ENCODE measurements at regions not wholly inside any gene's neighbourhood (a gene's known extent, or its start where the extent isn't known, plus 50 kb on each side); places are given as distances from the start of the nearest gene placed in this dataset.
A peak's percentile ranks its signal among the peaks of the same experiment; 100 is the strongest.
"Not testable (repeated sequence)": the region's sequence is repeated elsewhere in the genome, so short reads cannot be mapped to it uniquely, and the experiment has no call there.

- Histone ChIP-seq H3K4me3 (ENCODE audit: low read length) (no peak overlapping the region), H3K36me3 (ENCODE audit: control insufficient read depth, insufficient read depth, low read length) (no peaks in the 10 kb centered on the region), H3K27ac (ENCODE audit: low read length) (peak overlapping the region; percentile 48), H3K9me3 (replicated peaks; ENCODE audit: control insufficient read depth, low read depth, low read length) (peaks cover 4% of the 10 kb centered on the region), H3K27me3 (ENCODE audit: control insufficient read depth, insufficient read depth, low read length) (no peaks in the 10 kb centered on the region), H3K4me1 (ENCODE audit: control insufficient read depth, insufficient read depth, low read length) (peaks cover 28% of the 10 kb centered on the region)
- DNase-seq = no peak
Measured at GRCh38 chr10:31668326-31668725, 260.3 kb downstream of the ARHGAP12 start.

- WGBS (ENCODE audit: insufficient coverage) = 100% methylated on average over 1 of the region's 3 CpGs
- H3K4me3 ChIP-seq (ENCODE audit: low read length); H3K9me3 ChIP-seq (replicated peaks; ENCODE audit: control insufficient read depth, low read depth, low read length); H3K36me3 ChIP-seq (ENCODE audit: control insufficient read depth, insufficient read depth, low read length); DNase-seq; H3K27me3 ChIP-seq (ENCODE audit: control insufficient read depth, insufficient read depth, low read length): not testable (repeated sequence)
- H3K27ac ChIP-seq (ENCODE audit: low read length) = peak overlapping the region; percentile 31
- H3K4me1 ChIP-seq (ENCODE audit: control insufficient read depth, insufficient read depth, low read length) = peaks cover 28% of the 10 kb centered on the region
Measured at GRCh38 chr10:31665764-31666279, 262.8 kb downstream of the ARHGAP12 start.

- 57% methylated on average over 3 of the region's 5 CpGs for WGBS (ENCODE audit: insufficient coverage)
Measured at GRCh38 chr10:31664803-31665202, 263.8 kb downstream of the ARHGAP12 start.

GRCh38 chr10:31664071-31664470 is 264.6 kb downstream of the ARHGAP12 start:
- H3K27ac ChIP-seq (ENCODE audit: low read length) = peak overlapping the region; percentile 49

More at GRCh38 chr10:31664803-31665202, 263.8 kb downstream of the ARHGAP12 start:
- Histone ChIP-seq H3K9me3 (replicated peaks; ENCODE audit: control insufficient read depth, low read depth, low read length) (no peaks in the 10 kb centered on the region), H3K27me3 (ENCODE audit: control insufficient read depth, insufficient read depth, low read length) (no peaks in the 10 kb centered on the region), H3K27ac (ENCODE audit: low read length) (peak overlapping the region; percentile 49), H3K4me1 (ENCODE audit: control insufficient read depth, insufficient read depth, low read length) (peaks cover 33% of the 10 kb centered on the region), H3K4me3 (ENCODE audit: low read length) (no peak overlapping the region), H3K36me3 (ENCODE audit: control insufficient read depth, insufficient read depth, low read length) (no peaks in the 10 kb centered on the region)
- DNase-seq = peak; percentile 92

GRCh38 chr10:31660300-31660699 is 268.3 kb downstream of the ARHGAP12 start:
- Histone ChIP-seq H3K4me3 (ENCODE audit: low read length) (no peak overlapping the region), H3K27ac (ENCODE audit: low read length) (no peak overlapping the region), H3K27me3 (ENCODE audit: control insufficient read depth, insufficient read depth, low read length) (no peaks in the 10 kb centered on the region), H3K9me3 (replicated peaks; ENCODE audit: control insufficient read depth, low read depth, low read length) (no peaks in the 10 kb centered on the region), H3K36me3 (ENCODE audit: control insufficient read depth, insufficient read depth, low read length) (no peaks in the 10 kb centered on the region), H3K4me1 (ENCODE audit: control insufficient read depth, insufficient read depth, low read length) (peaks cover 19% of the 10 kb centered on the region)
- 50% methylated on average over 5 of the region's 7 CpGs for WGBS (ENCODE audit: insufficient coverage)
- DNase-seq = peak; percentile 18

More at GRCh38 chr10:31664071-31664470, 264.6 kb downstream of the ARHGAP12 start:
- H3K4me1 ChIP-seq (ENCODE audit: control insufficient read depth, insufficient read depth, low read length) = peaks cover 27% of the 10 kb centered on the region
- not testable (repeated sequence) for H3K36me3 ChIP-seq (ENCODE audit: control insufficient read depth, insufficient read depth, low read length); H3K27me3 ChIP-seq (ENCODE audit: control insufficient read depth, insufficient read depth, low read length); DNase-seq; H3K4me3 ChIP-seq (ENCODE audit: low read length); H3K9me3 ChIP-seq (replicated peaks; ENCODE audit: control insufficient read depth, low read depth, low read length)
- WGBS (ENCODE audit: insufficient coverage) = 69% methylated on average over 7 of the region's 9 CpGs

DNA sequence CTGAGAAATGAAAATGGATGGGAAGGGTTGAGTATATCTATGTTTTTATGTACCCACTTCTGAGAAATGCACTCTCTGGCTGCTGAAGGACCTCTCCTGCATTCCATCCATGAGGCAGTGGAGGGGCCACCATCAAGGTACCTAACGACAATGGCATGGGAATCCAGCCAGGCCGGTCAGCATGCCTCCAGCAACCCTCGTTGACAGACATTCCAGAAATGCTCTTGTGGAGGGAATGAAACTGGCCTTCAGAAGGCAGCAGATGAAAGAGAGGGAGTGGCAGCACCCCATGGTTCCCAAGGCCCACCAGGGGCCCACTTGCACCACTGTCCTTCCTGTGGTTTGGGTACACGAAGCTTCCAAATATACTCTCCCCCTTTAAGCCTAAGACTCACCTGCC is 269.0 kb downstream of the ARHGAP12 start:
- no peak overlapping the region for H3K4me3 ChIP-seq (ENCODE audit: low read length)
- DNase-seq = no peak
- no peaks in the 10 kb centered on the region for H3K36me3 ChIP-seq (ENCODE audit: control insufficient read depth, insufficient read depth, low read length)
- WGBS (ENCODE audit: insufficient coverage) = 79% methylated on average over 3 of the region's 4 CpGs
- H3K4me1 ChIP-seq (ENCODE audit: control insufficient read depth, insufficient read depth, low read length) = peaks cover 15% of the 10 kb centered on the region
- H3K27ac ChIP-seq (ENCODE audit: low read length) = no peak overlapping the region
- no peaks in the 10 kb centered on the region for H3K9me3 ChIP-seq (replicated peaks; ENCODE audit: control insufficient read depth, low read depth, low read length)
- H3K27me3 ChIP-seq (ENCODE audit: control insufficient read depth, insufficient read depth, low read length) = no peaks in the 10 kb centered on the region

DNA sequence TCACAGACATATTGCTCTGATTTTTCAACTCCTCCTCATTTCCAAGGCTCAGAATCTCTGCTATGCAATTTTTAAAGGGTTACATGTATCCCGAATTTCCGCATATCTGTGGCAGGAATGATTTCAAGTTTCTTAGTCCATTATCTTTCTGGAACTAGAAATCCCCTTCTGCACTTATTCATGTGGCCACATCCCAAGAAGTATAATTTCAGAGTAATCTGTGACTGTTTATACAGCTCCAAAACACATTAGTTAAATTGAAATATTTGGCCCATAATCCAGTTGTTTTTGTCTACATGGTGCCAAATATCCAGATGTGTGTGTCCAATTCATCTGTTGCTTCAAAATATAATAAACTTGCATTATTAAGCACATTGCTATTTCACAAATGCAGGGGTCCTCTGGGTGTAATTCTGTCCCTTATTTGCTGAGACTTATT is 271.2 kb downstream of the ARHGAP12 start:
- no peak overlapping the region for H3K4me3 ChIP-seq (ENCODE audit: low read length)
- H3K27me3 ChIP-seq (ENCODE audit: control insufficient read depth, insufficient read depth, low read length) = no peaks in the 10 kb centered on the region
- H3K4me1 ChIP-seq (ENCODE audit: control insufficient read depth, insufficient read depth, low read length) = peaks cover 12% of the 10 kb centered on the region
- peak; percentile 97 for DNase-seq
- no peaks in the 10 kb centered on the region for H3K36me3 ChIP-seq (ENCODE audit: control insufficient read depth, insufficient read depth, low read length)
- WGBS (ENCODE audit: insufficient coverage) = no CpG with 5 or more reads among the region's 2 CpGs
- peak overlapping the region; percentile 87 for H3K27ac ChIP-seq (ENCODE audit: low read length)
- H3K9me3 ChIP-seq (replicated peaks; ENCODE audit: control insufficient read depth, low read depth, low read length) = no peaks in the 10 kb centered on the region

GRCh38 chr10:31656851-31657433 is 271.7 kb downstream of the ARHGAP12 start:
- Histone ChIP-seq H3K9me3 (replicated peaks; ENCODE audit: control insufficient read depth, low read depth, low read length) (no peaks in the 10 kb centered on the region), H3K27me3 (ENCODE audit: control insufficient read depth, insufficient read depth, low read length) (no peaks in the 10 kb centered on the region), H3K4me3 (ENCODE audit: low read length) (no peak overlapping the region), H3K36me3 (ENCODE audit: control insufficient read depth, insufficient read depth, low read length) (no peaks in the 10 kb centered on the region), H3K4me1 (ENCODE audit: control insufficient read depth, insufficient read depth, low read length) (peaks cover 12% of the 10 kb centered on the region), H3K27ac (ENCODE audit: low read length) (peak overlapping the region; percentile 87)
- no CpG with 5 or more reads among the region's 1 CpG for WGBS (ENCODE audit: insufficient coverage)
- peak; percentile 94 for DNase-seq

DNA sequence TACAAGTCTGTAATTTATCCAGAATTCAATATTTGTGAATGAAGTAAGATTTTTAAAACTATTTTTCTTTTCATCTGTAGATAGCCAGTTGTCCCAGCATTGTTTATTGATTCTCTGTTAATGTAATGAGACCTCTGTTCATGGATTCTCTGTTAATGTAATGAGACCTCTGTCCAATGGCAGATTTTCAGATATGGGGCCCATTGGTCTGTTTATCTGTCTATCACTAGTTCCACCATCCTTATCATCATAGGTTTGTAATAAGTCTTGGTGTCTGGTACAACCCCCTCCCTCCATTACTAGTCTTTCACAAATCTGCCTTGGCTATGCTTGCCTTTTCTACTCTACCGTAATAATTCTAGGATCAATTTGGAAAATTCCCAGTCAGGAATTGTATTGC is 276.6 kb downstream of the ARHGAP12 start:
- Histone ChIP-seq H3K27ac (ENCODE audit: low read length) (no peak overlapping the region), H3K27me3 (ENCODE audit: control insufficient read depth, insufficient read depth, low read length) (no peaks in the 10 kb centered on the region), H3K4me1 (ENCODE audit: control insufficient read depth, insufficient read depth, low read length) (peaks cover 20% of the 10 kb centered on the region), H3K4me3 (ENCODE audit: low read length) (no peak overlapping the region), H3K9me3 (replicated peaks; ENCODE audit: control insufficient read depth, low read depth, low read length) (no peaks in the 10 kb centered on the region), H3K36me3 (ENCODE audit: control insufficient read depth, insufficient read depth, low read length) (no peaks in the 10 kb centered on the region)
- DNase-seq = no peak
- WGBS (ENCODE audit: insufficient coverage) = no CpG with 5 or more reads among the region's 1 CpG

GRCh38 chr10:31650010-31650409 is 278.6 kb downstream of the ARHGAP12 start:
- peak overlapping the region; percentile 49 for H3K27ac ChIP-seq (ENCODE audit: low read length)
- H3K4me3 ChIP-seq (ENCODE audit: low read length) = no peak overlapping the region
- WGBS (ENCODE audit: insufficient coverage) = no CpG with 5 or more reads among the region's 8 CpGs
- no peaks in the 10 kb centered on the region for H3K36me3 ChIP-seq (ENCODE audit: control insufficient read depth, insufficient read depth, low read length)
- peaks cover 20% of the 10 kb centered on the region for H3K4me1 ChIP-seq (ENCODE audit: control insufficient read depth, insufficient read depth, low read length)
- H3K27me3 ChIP-seq (ENCODE audit: control insufficient read depth, insufficient read depth, low read length) = no peaks in the 10 kb centered on the region
- peak; percentile 89 for DNase-seq
- no peaks in the 10 kb centered on the region for H3K9me3 ChIP-seq (replicated peaks; ENCODE audit: control insufficient read depth, low read depth, low read length)

DNA sequence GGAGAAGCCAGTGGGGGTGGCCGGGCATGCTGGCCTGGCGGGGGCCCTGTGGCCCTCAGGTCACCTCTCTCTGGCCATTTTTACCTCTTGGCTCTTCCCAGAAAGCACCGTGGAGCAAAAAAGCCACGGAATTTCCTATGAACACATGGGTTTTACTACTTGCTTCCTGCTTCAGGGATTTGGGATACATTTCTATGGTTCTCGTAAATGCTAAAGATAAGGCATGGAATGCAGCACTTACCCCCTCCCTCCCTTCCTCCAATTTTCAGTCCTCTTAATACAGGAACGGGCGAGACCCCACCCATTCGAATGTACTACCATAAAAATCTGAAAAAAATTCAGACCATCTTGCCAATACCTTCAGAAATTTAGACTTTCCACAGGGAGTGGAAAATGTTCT is 279.7 kb downstream of the ARHGAP12 start:
- Histone ChIP-seq H3K27ac (ENCODE audit: low read length) (no peak overlapping the region), H3K4me3 (ENCODE audit: low read length) (no peak overlapping the region), H3K36me3 (ENCODE audit: control insufficient read depth, insufficient read depth, low read length) (no peaks in the 10 kb centered on the region), H3K9me3 (replicated peaks; ENCODE audit: control insufficient read depth, low read depth, low read length) (no peaks in the 10 kb centered on the region), H3K27me3 (ENCODE audit: control insufficient read depth, insufficient read depth, low read length) (no peaks in the 10 kb centered on the region), H3K4me1 (ENCODE audit: control insufficient read depth, insufficient read depth, low read length) (peaks cover 20% of the 10 kb centered on the region)
- peak; percentile 46 for DNase-seq
- WGBS (ENCODE audit: insufficient coverage) = 21% methylated on average over 3 of the region's 8 CpGs
